ENCODE measurements at regions not wholly inside any gene's neighbourhood (a gene's known extent, or its start where the extent isn't known, plus 50 kb on each side); places are given as distances from the start of the nearest gene placed in this dataset.
A peak's percentile ranks its signal among the peaks of the same experiment; 100 is the strongest.

GRCh38 chr1:193427524-193427923, 241.1 kb upstream of the B3GALT2 start:
- no peaks in the 10 kb centered on the region for H3K4me1 ChIP-seq (replicated peaks; ENCODE audit: insufficient read depth)
- H3F3A ChIP-seq (ENCODE audit: insufficient read depth, low read depth), result no peaks in the 10 kb centered on the region
- H3K79me2 ChIP-seq (ENCODE audit: low read depth), result no peaks in the 10 kb centered on the region
- H4K20me1 ChIP-seq (ENCODE audit: insufficient read depth), result no peaks in the 10 kb centered on the region
- H3K4me2 ChIP-seq, result no peak overlapping the region
- CTCF ChIA-PET, result no interaction called here
- no peak overlapping the region for H2AFZ ChIP-seq
- H3K36me3 ChIP-seq (ENCODE audit: low read depth), result no peaks in the 10 kb centered on the region
- H3K9me2 ChIP-seq (ENCODE audit: insufficient read depth), result no peaks in the 10 kb centered on the region
- intact Hi-C loops (cut with micrococcal nuclease; ENCODE audit: unreplicated experiment), result no loop called here
- no peaks in the 10 kb centered on the region for H3K27me3 ChIP-seq (ENCODE audit: insufficient read depth, low read depth)
- no peak overlapping the region for H3K4me3 ChIP-seq
- no peak overlapping the region for H3K27ac ChIP-seq
- no peaks in the 10 kb centered on the region for H3K9me3 ChIP-seq (ENCODE audit: insufficient read depth, low read depth)
- TF ChIP-seq CTCF (conservative IDR thresholded peaks at IDR 0.05) (no peak), EZH2 (IDR thresholded peaks at IDR 0.05; ENCODE audit: low read depth) (no peak)
- no TSS peak for BruUV-seq (replicated peaks)
- no peak for DNase-seq
- POLR2A ChIA-PET (ENCODE audit: unreplicated experiment), result no interaction called here

- H4K20me1 ChIP-seq (ENCODE audit: insufficient read depth), result no peaks in the 10 kb centered on the region
- no TSS peak for BruUV-seq (replicated peaks)
- peak overlapping the region; percentile 28; the same call in 1 of the 2 replicates for H2AFZ ChIP-seq
- no peaks in the 10 kb centered on the region for H3K79me2 ChIP-seq (ENCODE audit: low read depth)
- ChIA-PET CTCF (no interaction called here), POLR2A (ENCODE audit: unreplicated experiment) (no interaction called here)
- H3K36me3 ChIP-seq (ENCODE audit: low read depth), result no peaks in the 10 kb centered on the region
- H3K4me3 ChIP-seq, result no peak overlapping the region
- H3K27ac ChIP-seq, result no peak overlapping the region
- intact Hi-C loops (cut with micrococcal nuclease; ENCODE audit: unreplicated experiment), result no loop called here
- no peaks in the 10 kb centered on the region for H3K9me2 ChIP-seq (ENCODE audit: insufficient read depth)
- no peak overlapping the region for H3K4me2 ChIP-seq
- no peak for TF ChIP-seq EZH2 (IDR thresholded peaks at IDR 0.05; ENCODE audit: low read depth)
- TF ChIP-seq CTCF (conservative IDR thresholded peaks at IDR 0.05), result no peak
- H3K27me3 ChIP-seq (ENCODE audit: insufficient read depth, low read depth), result no peaks in the 10 kb centered on the region
- H3K9me3 ChIP-seq (ENCODE audit: insufficient read depth, low read depth), result no peaks in the 10 kb centered on the region
- no peaks in the 10 kb centered on the region for H3K4me1 ChIP-seq (replicated peaks; ENCODE audit: insufficient read depth)
- no peaks in the 10 kb centered on the region for H3F3A ChIP-seq (ENCODE audit: insufficient read depth, low read depth)
- no peak for DNase-seq
Measured at GRCh38 chr1:193426061-193426460, 239.6 kb upstream of the B3GALT2 start.

GRCh38 chr1:193421487-193421886, 235.1 kb upstream of the B3GALT2 start:
- no peaks in the 10 kb centered on the region for H3K79me2 ChIP-seq (ENCODE audit: low read depth)
- H2AFZ ChIP-seq, result no peak overlapping the region
- H3K4me2 ChIP-seq, result no peak overlapping the region
- CTCF ChIA-PET, result no interaction called here
- H3K9me2 ChIP-seq (ENCODE audit: insufficient read depth), result no peaks in the 10 kb centered on the region
- H3K36me3 ChIP-seq (ENCODE audit: low read depth), result no peaks in the 10 kb centered on the region
- no peaks in the 10 kb centered on the region for H3F3A ChIP-seq (ENCODE audit: insufficient read depth, low read depth)
- BruUV-seq (replicated peaks), result no TSS peak
- H3K27ac ChIP-seq, result no peak overlapping the region
- no peaks in the 10 kb centered on the region for H3K9me3 ChIP-seq (ENCODE audit: insufficient read depth, low read depth)
- no peak overlapping the region for H3K4me3 ChIP-seq
- H4K20me1 ChIP-seq (ENCODE audit: insufficient read depth), result no peaks in the 10 kb centered on the region
- intact Hi-C loops (cut with micrococcal nuclease; ENCODE audit: unreplicated experiment), result no loop called here
- no peaks in the 10 kb centered on the region for H3K27me3 ChIP-seq (ENCODE audit: insufficient read depth, low read depth)
- POLR2A ChIA-PET (ENCODE audit: unreplicated experiment), result no interaction called here
- DNase-seq, result no peak
- no peaks in the 10 kb centered on the region for H3K4me1 ChIP-seq (replicated peaks; ENCODE audit: insufficient read depth)
- no peak for TF ChIP-seq EZH2 (IDR thresholded peaks at IDR 0.05; ENCODE audit: low read depth)
- TF ChIP-seq CTCF (conservative IDR thresholded peaks at IDR 0.05), result no peak

Measured in PC-9 (cell line).